Natural killer cell (primary cell): ENCODE measurements at regions not wholly inside any gene's neighbourhood (a gene's known extent, or its start where the extent isn't known, plus 50 kb on each side); places are given as distances from the start of the nearest gene placed in this dataset.

Experiments
- ATAC-seq, 3 donors: fragments of 150-1000 bp in 2 of 3; fragments of 200-7000 bp in 1 of 3; cut with Tn5 transposase; 1 replicate in 1 of 3; 2 replicates in 2 of 3; pipeline ENCODE4 v1.10.0; 2021; ENCODE audit warnings: mild to moderate bottlenecking in 2 of 3, moderate library complexity in 2 of 3
- DNase-seq, 2 donors: peaks; one replicate each; pipeline versions ENCODE4 v3.0.0 to v3.0.0-alpha.2; 2013 to 2021; ENCODE audit warnings: mixed read lengths in 1 of 2
- H3K27ac ChIP-seq: one replicate; pipeline ENCODE4 v1.5.1; 2013; ENCODE audit warnings: mild to moderate bottlenecking, low read length
- H3K27me3 ChIP-seq: one replicate; pipeline ENCODE4 v1.6.1; 2013; ENCODE audit warnings: low read length; ENCODE audit not compliant: control insufficient read depth, insufficient read depth
- H3K36me3 ChIP-seq: one replicate; pipeline ENCODE4 v1.6.1; 2013; ENCODE audit warnings: low read length; ENCODE audit not compliant: control insufficient read depth, insufficient read depth
- H3K4me1 ChIP-seq: one replicate; pipeline ENCODE4 v1.6.1; 2013; ENCODE audit warnings: low read length; ENCODE audit not compliant: control insufficient read depth, insufficient read depth
- H3K4me3 ChIP-seq: one replicate; pipeline ENCODE4 v1.5.1; 2013; ENCODE audit warnings: low read length
- H3K9me3 ChIP-seq: one replicate; pipeline ENCODE4 v1.6.1; 2013; ENCODE audit warnings: low read length; ENCODE audit not compliant: control insufficient read depth, insufficient read depth
- H3K27ac Mint-ChIP-seq, 2 donors: one replicate each; pipeline ENCODE4 v1.8.0; 2022; ENCODE audit warnings: mild to moderate bottlenecking in 2 of 2, mixed read lengths in 2 of 2, moderate library complexity in 1 of 2
- H3K27me3 Mint-ChIP-seq, 2 donors: one replicate each; pipeline ENCODE4 v1.8.0; 2022; ENCODE audit warnings: low read depth in 2 of 2, mixed read lengths in 2 of 2
- H3K36me3 Mint-ChIP-seq: one replicate; pipeline ENCODE4 v1.8.0; 2022; ENCODE audit warnings: mixed read lengths
- H3K4me1 Mint-ChIP-seq, 2 donors: one replicate each; pipeline ENCODE4 v1.8.0; 2022; ENCODE audit warnings: mixed read lengths in 2 of 2
- H3K4me3 Mint-ChIP-seq: one replicate; pipeline ENCODE4 v1.8.0; 2022; ENCODE audit warnings: mild to moderate bottlenecking, moderate library complexity, mixed read lengths
- H3K9me3 Mint-ChIP-seq, 2 donors: one replicate each; pipeline ENCODE4 v1.8.0; 2022; ENCODE audit warnings: mixed read lengths in 2 of 2
- CTCF ChIP-seq: fragments of 200-600 bp; IDR thresholded peaks from one replicate; pipeline ENCODE4 v1.8.0; 2022; ENCODE audit warnings: antibody characterized with exemption
- WGBS: methylation state at CpG from one replicate; pipeline ENCODE4 v1.1.7; 2013; ENCODE audit warnings: missing lambda C conversion rate; ENCODE audit not compliant: insufficient coverage; 5-methylcytosine and 5-hydroxymethylcytosine counted together
- intact Hi-C: fragments of 100-400 bp; cut with micrococcal nuclease; formaldehyde crosslinking; loops from one replicate; pipeline ENCODE4 v1.14.2; 2022

GRCh38 chr2:183868707-183869106 lies 729.6 kb upstream of the ZNF804A start:
- no peak for ATAC-seq
- Mint-ChIP-seq H3K27me3 (no peaks in the 10 kb centered on the region), H3K36me3 (no peaks in the 10 kb centered on the region), H3K4me3 (no peak overlapping the region), H3K27ac (no peak overlapping the region), H3K9me3 (peaks cover 18 to 21% of the 10 kb centered on the region in 2 donors), H3K4me1 (no peaks in the 10 kb centered on the region)
- Histone ChIP-seq H3K27ac (no peak overlapping the region), H3K4me1 (no peaks in the 10 kb centered on the region), H3K4me3 (no peak overlapping the region), H3K27me3 (no peaks in the 10 kb centered on the region), H3K9me3 (no peaks in the 10 kb centered on the region), H3K36me3 (no peaks in the 10 kb centered on the region)
- TF ChIP-seq CTCF: no peak
- intact Hi-C loops: no loop called here
- DNase-seq: no peak
- WGBS: no CpG with 5 or more reads among the region's 1 CpG

GRCh38 chr2:183872131-183872530 lies 726.2 kb upstream of the ZNF804A start:
- Histone ChIP-seq H3K36me3 (no peaks in the 10 kb centered on the region), H3K27me3 (no peaks in the 10 kb centered on the region), H3K9me3 (no peaks in the 10 kb centered on the region), H3K4me3 (no peak overlapping the region), H3K4me1 (no peaks in the 10 kb centered on the region), H3K27ac (no peak overlapping the region)
- H3K4me1 Mint-ChIP-seq: no peaks in the 10 kb centered on the region
- ATAC-seq (no peak), DNase-seq (no peak)
- H3K4me3 Mint-ChIP-seq: no peak overlapping the region
- no peaks in the 10 kb centered on the region for H3K36me3 Mint-ChIP-seq
- no peaks in the 10 kb centered on the region for H3K27me3 Mint-ChIP-seq
- intact Hi-C loops: no loop called here
- peaks cover 22 to 27% of the 10 kb centered on the region in 2 donors for H3K9me3 Mint-ChIP-seq
- TF ChIP-seq CTCF: no peak
- H3K27ac Mint-ChIP-seq: no peak overlapping the region

GRCh38 chr2:183881978-183882377 lies 716.4 kb upstream of the ZNF804A start:
- DNase-seq (no peak), ATAC-seq (no peak)
- WGBS: no CpG with 5 or more reads among the region's 1 CpG
- Histone ChIP-seq H3K4me3 (no peak overlapping the region), H3K27me3 (no peaks in the 10 kb centered on the region), H3K4me1 (no peaks in the 10 kb centered on the region), H3K36me3 (no peaks in the 10 kb centered on the region), H3K27ac (no peak overlapping the region), H3K9me3 (no peaks in the 10 kb centered on the region)
- no peak overlapping the region for H3K27ac Mint-ChIP-seq
- H3K27me3 Mint-ChIP-seq: no peaks in the 10 kb centered on the region
- peaks cover 10% of the 10 kb centered on the region for H3K36me3 Mint-ChIP-seq
- intact Hi-C loops: no loop called here
- no peak overlapping the region for H3K4me3 Mint-ChIP-seq
- H3K9me3 Mint-ChIP-seq: peaks cover 10 to 20% of the 10 kb centered on the region in 2 donors
- no peaks in the 10 kb centered on the region for H3K4me1 Mint-ChIP-seq
- TF ChIP-seq CTCF: no peak

- H3K36me3 Mint-ChIP-seq: no peaks in the 10 kb centered on the region
- WGBS: 95% methylated on average over 31 of the region's 31 CpGs
- intact Hi-C loops: no loop called here
- H3K36me3 ChIP-seq: no peaks in the 10 kb centered on the region
- H3K27me3 Mint-ChIP-seq: no peaks in the 10 kb centered on the region
- no peak overlapping the region for H3K4me3 Mint-ChIP-seq
- H3K27me3 ChIP-seq: no peaks in the 10 kb centered on the region
- TF ChIP-seq CTCF: no peak
- DNase-seq: no peak
- no peaks in the 10 kb centered on the region for H3K4me1 Mint-ChIP-seq
- peaks cover 4% of the 10 kb centered on the region for H3K9me3 ChIP-seq
- H3K4me1 ChIP-seq: no peaks in the 10 kb centered on the region
- no peak overlapping the region for H3K27ac Mint-ChIP-seq
- H3K27ac ChIP-seq: no peak overlapping the region
- H3K4me3 ChIP-seq: no peak overlapping the region
- ATAC-seq: no peak
- H3K9me3 Mint-ChIP-seq: peaks cover 6 to 16% of the 10 kb centered on the region in 2 donors
These were observed 705.9 kb upstream of the ZNF804A start for GRCh38 chr2:183892315-183892941.
